SK-N-SH (cell line): ENCODE measurements at regions not wholly inside any gene's neighbourhood (a gene's known extent, or its start where the extent isn't known, plus 50 kb on each side); places are given as distances from the start of the nearest gene placed in this dataset.

ENCODE experiments used
- CTCF ChIP-seq: fragments of 200-600 bp; sonication (generic); IDR thresholded peaks from 2 replicates; pipeline ENCODE4 v1.6.1; 2017; ENCODE audit warnings: antibody characterized with exemption, mild to moderate bottlenecking, moderate library complexity
- EP300 ChIP-seq, 2 experiments: IDR thresholded peaks; 2 replicates each; pipeline versions ENCODE4 v1.4.0 to v1.6.1; 2012; ENCODE audit warnings: borderline replicate concordance in 1 of 2, low read depth in 1 of 2, low read length in 1 of 2
- EZH2phosphoT487 ChIP-seq: fragments of 200-600 bp; sonication (generic); IDR thresholded peaks from 2 replicates; pipeline ENCODE4 v1.6.1; 2017; ENCODE audit warnings: low read depth, mixed run types, mild to moderate bottlenecking, antibody characterized with exemption, moderate library complexity, borderline replicate concordance
- FOXJ3 ChIP-seq: sonication (generic); formaldehyde crosslinking; IDR thresholded peaks from 2 replicates; pipeline ENCODE4 v1.5.1; 2020; ENCODE audit warnings: mild to moderate bottlenecking, missing genetic modification reagents
- IRF3 ChIP-seq: fragments of 150-350 bp; IDR thresholded peaks from 2 replicates; pipeline ENCODE4 v1.6.1; 2016; ENCODE audit warnings: mild to moderate bottlenecking, low read depth, low read length
- MXI1 ChIP-seq: IDR thresholded peaks from 2 replicates; pipeline ENCODE4 v1.6.1; 2012; ENCODE audit warnings: mild to moderate bottlenecking, low read depth, low read length, improper control_type of control experiment
- POLR2AphosphoS5 ChIP-seq: IDR thresholded peaks from 2 replicates; pipeline ENCODE4 v1.6.1; 2012; ENCODE audit warnings: low read depth, low read length
- SMC3 ChIP-seq: IDR thresholded peaks from 2 replicates; pipeline ENCODE4 v1.6.1; 2012; ENCODE audit warnings: low read depth, low read length, improper control_type of control experiment
- TCF12 ChIP-seq: IDR thresholded peaks from 2 replicates; pipeline ENCODE4 v1.4.0; 2012
- USF1 ChIP-seq: IDR thresholded peaks from 2 replicates; pipeline ENCODE4 v1.4.0; 2012; ENCODE audit warnings: low read depth, borderline replicate concordance
- YY1 ChIP-seq: IDR thresholded peaks from 2 replicates; pipeline ENCODE4 v1.4.0; 2012; ENCODE audit warnings: low read depth, mild to moderate bottlenecking
- TF ChIP-seq, protein P1 (sequence below): IDR thresholded peaks from 2 replicates; pipeline ENCODE4 v1.4.0; 2012; ENCODE audit warnings: low read depth, borderline replicate concordance
- TF ChIP-seq, protein P2 (sequence below): IDR thresholded peaks from 2 replicates; pipeline ENCODE4 v1.6.1; 2012; ENCODE audit warnings: mild to moderate bottlenecking, low read depth, low read length, moderate library complexity

GRCh38 chr10:131571865-131572264, 260.3 kb upstream of the TCERG1L start:
- TF ChIP-seq, protein P1, sequence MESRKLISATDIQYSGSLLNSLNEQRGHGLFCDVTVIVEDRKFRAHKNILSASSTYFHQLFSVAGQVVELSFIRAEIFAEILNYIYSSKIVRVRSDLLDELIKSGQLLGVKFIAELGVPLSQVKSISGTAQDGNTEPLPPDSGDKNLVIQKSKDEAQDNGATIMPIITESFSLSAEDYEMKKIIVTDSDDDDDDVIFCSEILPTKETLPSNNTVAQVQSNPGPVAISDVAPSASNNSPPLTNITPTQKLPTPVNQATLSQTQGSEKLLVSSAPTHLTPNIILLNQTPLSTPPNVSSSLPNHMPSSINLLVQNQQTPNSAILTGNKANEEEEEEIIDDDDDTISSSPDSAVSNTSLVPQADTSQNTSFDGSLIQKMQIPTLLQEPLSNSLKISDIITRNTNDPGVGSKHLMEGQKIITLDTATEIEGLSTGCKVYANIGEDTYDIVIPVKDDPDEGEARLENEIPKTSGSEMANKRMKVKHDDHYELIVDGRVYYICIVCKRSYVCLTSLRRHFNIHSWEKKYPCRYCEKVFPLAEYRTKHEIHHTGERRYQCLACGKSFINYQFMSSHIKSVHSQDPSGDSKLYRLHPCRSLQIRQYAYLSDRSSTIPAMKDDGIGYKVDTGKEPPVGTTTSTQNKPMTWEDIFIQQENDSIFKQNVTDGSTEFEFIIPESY = no peak
- TF ChIP-seq CTCF (no peak), EP300 (IDR thresholded peaks at IDR 0.05; ENCODE audit: borderline replicate concordance in 1 of 2, low read depth in 1 of 2, low read length in 1 of 2) (no peak), SMC3 (no peak), YY1 (no peak), MXI1 (no peak), USF1 (no peak), POLR2AphosphoS5 (no peak), EZH2phosphoT487 (no peak), TCF12 (no peak), IRF3 (no peak), FOXJ3 (CRISPR knock-in tag) (no peak)
- TF ChIP-seq, protein P2, sequence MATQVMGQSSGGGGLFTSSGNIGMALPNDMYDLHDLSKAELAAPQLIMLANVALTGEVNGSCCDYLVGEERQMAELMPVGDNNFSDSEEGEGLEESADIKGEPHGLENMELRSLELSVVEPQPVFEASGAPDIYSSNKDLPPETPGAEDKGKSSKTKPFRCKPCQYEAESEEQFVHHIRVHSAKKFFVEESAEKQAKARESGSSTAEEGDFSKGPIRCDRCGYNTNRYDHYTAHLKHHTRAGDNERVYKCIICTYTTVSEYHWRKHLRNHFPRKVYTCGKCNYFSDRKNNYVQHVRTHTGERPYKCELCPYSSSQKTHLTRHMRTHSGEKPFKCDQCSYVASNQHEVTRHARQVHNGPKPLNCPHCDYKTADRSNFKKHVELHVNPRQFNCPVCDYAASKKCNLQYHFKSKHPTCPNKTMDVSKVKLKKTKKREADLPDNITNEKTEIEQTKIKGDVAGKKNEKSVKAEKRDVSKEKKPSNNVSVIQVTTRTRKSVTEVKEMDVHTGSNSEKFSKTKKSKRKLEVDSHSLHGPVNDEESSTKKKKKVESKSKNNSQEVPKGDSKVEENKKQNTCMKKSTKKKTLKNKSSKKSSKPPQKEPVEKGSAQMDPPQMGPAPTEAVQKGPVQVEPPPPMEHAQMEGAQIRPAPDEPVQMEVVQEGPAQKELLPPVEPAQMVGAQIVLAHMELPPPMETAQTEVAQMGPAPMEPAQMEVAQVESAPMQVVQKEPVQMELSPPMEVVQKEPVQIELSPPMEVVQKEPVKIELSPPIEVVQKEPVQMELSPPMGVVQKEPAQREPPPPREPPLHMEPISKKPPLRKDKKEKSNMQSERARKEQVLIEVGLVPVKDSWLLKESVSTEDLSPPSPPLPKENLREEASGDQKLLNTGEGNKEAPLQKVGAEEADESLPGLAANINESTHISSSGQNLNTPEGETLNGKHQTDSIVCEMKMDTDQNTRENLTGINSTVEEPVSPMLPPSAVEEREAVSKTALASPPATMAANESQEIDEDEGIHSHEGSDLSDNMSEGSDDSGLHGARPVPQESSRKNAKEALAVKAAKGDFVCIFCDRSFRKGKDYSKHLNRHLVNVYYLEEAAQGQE = no peak
